HCT116 (cell line): ENCODE measurements at regions not wholly inside any gene's neighbourhood (a gene's known extent, or its start where the extent isn't known, plus 50 kb on each side); places are given as distances from the start of the nearest gene placed in this dataset.

Experiments
- ATAC-seq: fragments of 200-7000 bp; cut with Tn5 transposase; 2 replicates; pipeline ENCODE4 v1.9.1; 2020; ENCODE audit warnings: mild to moderate bottlenecking, moderate library complexity
- BruUV-seq: library from RNA; stranded (reverse); fragments of 400-500 nt; replicated peaks from 2 replicates; lab custom pipeline; 2021; lab: Mats Ljungman, UMichigan
- CTCF ChIA-PET: fragments of 300-600 bp; sonication (Branson Sonifier 250); formaldehyde crosslinking; loops from one replicate; lab custom pipeline; 2021; ENCODE audit warnings: antibody characterized with exemption; lab: Charles Lee
- POLR2A ChIA-PET: fragments of 300-600, 350-600 bp; sonication (Branson Sonifier 250); formaldehyde crosslinking; loops from one replicate; lab custom pipeline; 2021; ENCODE audit warnings: antibody characterized with exemption; lab: Charles Lee
- RAD21 ChIA-PET, 2 experiments: fragments of 300-600 bp; sonication (Branson Sonifier 250); formaldehyde crosslinking; loops; one replicate each; lab custom pipeline; 2023; ENCODE audit warnings: low total read pairs in 2 of 2; ENCODE audit not compliant: uncharacterized antibody in 2 of 2, unreplicated experiment in 2 of 2, low non-redundant PET in 1 of 2; lab: Charles Lee
- DNase-seq: peaks from one replicate; pipeline ENCODE4 v3.0.0-alpha.2; 2010; ENCODE audit warnings: low read depth, low spot score
- H2AFZ ChIP-seq: fragments of 200-600 bp; shearing (Covaris generic), sonication (generic); 2 replicates; pipeline ENCODE4 v1.6.1; 2017; ENCODE audit warnings: low read depth, mixed run types, mixed read lengths, antibody characterized with exemption, low read length; ENCODE audit not compliant: poor library complexity, severe bottlenecking
- H3K27ac ChIP-seq: 2 replicates; pipeline ENCODE4 v1.5.1; 2012; ENCODE audit warnings: low read depth, low read length
- H3K27me3 ChIP-seq: fragments of 200-600 bp; sonication (generic); 2 replicates; pipeline ENCODE4 v1.6.1; 2016; ENCODE audit warnings: mixed run types, low read length, mixed read lengths; ENCODE audit not compliant: insufficient read depth
- H3K36me3 ChIP-seq, 2 experiments: fragments of 200-500 bp in 1 of 2; fragments of 200-600 bp in 1 of 2; sonication (Bioruptor generic) in 1 of 2; sonication (generic) in 1 of 2; 2 replicates each; pipeline versions ENCODE4 v1.5.1 to v1.6.1; 2014 to 2016; ENCODE audit warnings: low read length in 2 of 2, inconsistent platforms in 1 of 2, mixed read lengths in 1 of 2, mixed run types in 1 of 2; ENCODE audit not compliant: insufficient read depth in 2 of 2, control insufficient read depth in 1 of 2
- H3K4me1 ChIP-seq, 2 experiments: fragments of 200-600 bp in 1 of 2; sonication (generic) in 1 of 2; 2 replicates each; pipeline versions ENCODE4 v1.5.1 to v1.6.1; 2012 to 2017; ENCODE audit warnings: low read length in 2 of 2, inconsistent platforms in 1 of 2, mild to moderate bottlenecking in 1 of 2, mixed read lengths in 1 of 2, mixed run types in 1 of 2, moderate library complexity in 1 of 2; ENCODE audit not compliant: insufficient read depth in 2 of 2, control insufficient read depth in 1 of 2
- H3K4me2 ChIP-seq: fragments of 200-600 bp; sonication (generic); 2 replicates; pipeline ENCODE4 v1.6.1; 2017; ENCODE audit warnings: mixed run types, low read length, mixed read lengths
- H3K4me3 ChIP-seq, 2 experiments: fragments of 200-600 bp in 1 of 2; sonication (generic) in 1 of 2; replicated peaks in 1 of 2; 2 replicates each; pipeline ENCODE4 v1.5.1; 2011 to 2016; ENCODE audit warnings: low read length in 2 of 2, control low read depth in 1 of 2, low read depth in 1 of 2, mild to moderate bottlenecking in 1 of 2, mixed read lengths in 1 of 2, mixed run types in 1 of 2
- H3K79me2 ChIP-seq: fragments of 200-600 bp; sonication (generic); 2 replicates; pipeline ENCODE4 v1.6.1; 2017; ENCODE audit warnings: mild to moderate bottlenecking, mixed run types, low read length, moderate library complexity, mixed read lengths; ENCODE audit not compliant: insufficient read depth
- H3K9ac ChIP-seq: fragments of 200-600 bp; sonication (generic); 2 replicates; pipeline ENCODE4 v1.6.1; 2016; ENCODE audit warnings: low read length, mixed read lengths
- H3K9me2 ChIP-seq: fragments of 200-600 bp; sonication (generic), shearing (Covaris generic); 2 replicates; pipeline ENCODE4 v1.6.1; 2017; ENCODE audit warnings: mixed run types, mild to moderate bottlenecking, moderate library complexity; ENCODE audit not compliant: insufficient read depth
- H3K9me3 ChIP-seq, 2 experiments: fragments of 200-500 bp in 1 of 2; fragments of 200-600 bp in 1 of 2; sonication (Bioruptor generic) in 1 of 2; sonication (generic) in 1 of 2; 2 replicates each; pipeline ENCODE4 v1.6.1; 2014 to 2017; ENCODE audit warnings: low read length in 2 of 2, mixed read lengths in 2 of 2, inconsistent platforms in 1 of 2, low read depth in 1 of 2, mild to moderate bottlenecking in 1 of 2, mixed run types in 1 of 2, moderate library complexity in 1 of 2; ENCODE audit not compliant: control insufficient read depth in 1 of 2, insufficient read depth in 1 of 2
- H4K20me1 ChIP-seq: fragments of 200-600 bp; sonication (generic), shearing (Covaris generic); 2 replicates; pipeline ENCODE4 v1.6.1; 2017; ENCODE audit warnings: mixed run types, mild to moderate bottlenecking, moderate library complexity; ENCODE audit not compliant: insufficient read depth
- ATF3 ChIP-seq: IDR thresholded peaks from 2 replicates; pipeline ENCODE4 v1.6.1; 2012
- CBX3 ChIP-seq: IDR thresholded peaks from 2 replicates; pipeline ENCODE4 v1.6.1; 2012; ENCODE audit warnings: low read depth
- CEBPB ChIP-seq: IDR thresholded peaks from 2 replicates; pipeline ENCODE4 v1.6.1; 2012; ENCODE audit warnings: low read depth
- EGR1 ChIP-seq: IDR thresholded peaks from 2 replicates; pipeline ENCODE4 v1.6.1; 2012; ENCODE audit warnings: low read depth
- EZH2 ChIP-seq: fragments of 200-600 bp; sonication (generic); IDR thresholded peaks from 2 replicates; pipeline ENCODE4 v1.6.1; 2017; ENCODE audit warnings: antibody characterized with exemption, mixed run types
- JUND ChIP-seq: IDR thresholded peaks from 2 replicates; pipeline ENCODE4 v1.6.1; 2012
- POLR2A ChIP-seq: IDR thresholded peaks from 2 replicates; pipeline ENCODE4 v1.7.0; 2011; ENCODE audit warnings: borderline replicate concordance; ENCODE audit not compliant: insufficient read depth, insufficient read length; ENCODE audit errors: extremely low read depth
- POLR2AphosphoS5 ChIP-seq: IDR thresholded peaks from 2 replicates; pipeline ENCODE4 v1.6.1; 2011; ENCODE audit warnings: mild to moderate bottlenecking, low read depth, low read length, moderate library complexity
- REST ChIP-seq: IDR thresholded peaks from 2 replicates; pipeline ENCODE4 v1.6.1; 2012; ENCODE audit warnings: low read depth
- YY1 ChIP-seq: IDR thresholded peaks from 2 replicates; pipeline ENCODE4 v1.6.1; 2011; ENCODE audit warnings: low read length, low read depth, moderate library complexity, mild to moderate bottlenecking; ENCODE audit not compliant: insufficient replicate concordance; ENCODE audit errors: extremely low read depth
- ZFX ChIP-seq: fragments of 450-650 bp; IDR thresholded peaks from 2 replicates; pipeline ENCODE4 v1.6.1; 2017
- intact Hi-C: fragments of 100-400 bp; cut with micrococcal nuclease; formaldehyde crosslinking; loops from 2 replicates; pipeline ENCODE4 v1.10.0; 2022

- DNase-seq (no peak), ATAC-seq (no peak)
- no peaks in the 10 kb centered on the region for H3K36me3 ChIP-seq
- no peaks in the 10 kb centered on the region for H3K9me2 ChIP-seq
- ChIA-PET RAD21 (no interaction called here), POLR2A (no interaction called here), CTCF (no interaction called here)
- H3K9ac ChIP-seq = no peak overlapping the region
- intact Hi-C loops = no loop called here
- no peak overlapping the region for H3K27ac ChIP-seq
- H3K9me3 ChIP-seq = peaks cover 0 to 4% of the 10 kb centered on the region in 2 experiments; a peak in 1 of 4 replicates
- no peaks in the 10 kb centered on the region for H3K4me1 ChIP-seq
- BruUV-seq = no TSS peak
- no peak overlapping the region for H3K4me3 ChIP-seq
- H3K27me3 ChIP-seq = no peaks in the 10 kb centered on the region
- no peaks in the 10 kb centered on the region; the same call in 1 of the 2 replicates for H4K20me1 ChIP-seq
- no peak overlapping the region for H2AFZ ChIP-seq
- H3K79me2 ChIP-seq = no peaks in the 10 kb centered on the region
- TF ChIP-seq CBX3 (no peak), JUND (no peak), YY1 (no peak), EGR1 (no peak), EZH2 (no peak), CEBPB (no peak), POLR2AphosphoS5 (no peak), ATF3 (no peak), REST (no peak), ZFX (no peak), POLR2A (no peak)
- H3K4me2 ChIP-seq = no peak overlapping the region
Observed at GRCh38 chr3:117217760-117218316, 508.3 kb downstream of the TUSC7 start.
